ENCODE measurements at regions not wholly inside any gene's neighbourhood (a gene's known extent, or its start where the extent isn't known, plus 50 kb on each side); places are given as distances from the start of the nearest gene placed in this dataset.

GRCh38 chr16:79537584-79537983 lies 63.0 kb downstream of the MAF start:
- TF ChIP-seq CTCF (IDR thresholded peaks at IDR 0.05; ENCODE audit: low read length), result no peak
- TF ChIP-seq EZH2 (IDR thresholded peaks at IDR 0.05; ENCODE audit: borderline replicate concordance, low read length), result no peak
